ENCODE measurements at regions not wholly inside any gene's neighbourhood (a gene's known extent, or its start where the extent isn't known, plus 50 kb on each side); places are given as distances from the start of the nearest gene placed in this dataset.

DNA sequence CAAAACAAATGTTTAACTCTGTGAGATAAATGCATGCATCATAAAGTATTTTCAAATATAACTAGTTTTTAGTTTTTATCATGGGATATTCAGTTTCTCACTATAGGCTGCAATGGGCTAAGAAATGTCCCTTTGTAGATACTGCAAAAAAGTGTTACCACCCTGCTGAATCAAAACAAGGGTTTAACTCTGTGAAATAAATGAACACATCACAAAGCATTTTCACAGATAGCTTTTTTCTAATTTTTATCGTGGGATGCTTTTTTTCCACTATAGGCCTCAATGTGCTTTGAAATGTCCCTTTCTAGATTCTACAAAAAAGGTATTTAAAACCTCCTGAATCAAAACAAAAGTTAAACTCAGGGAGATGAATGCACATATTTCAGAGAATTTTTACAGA is 541.1 kb downstream of the KCNJ18 start:
- TF ChIP-seq, protein P1, sequence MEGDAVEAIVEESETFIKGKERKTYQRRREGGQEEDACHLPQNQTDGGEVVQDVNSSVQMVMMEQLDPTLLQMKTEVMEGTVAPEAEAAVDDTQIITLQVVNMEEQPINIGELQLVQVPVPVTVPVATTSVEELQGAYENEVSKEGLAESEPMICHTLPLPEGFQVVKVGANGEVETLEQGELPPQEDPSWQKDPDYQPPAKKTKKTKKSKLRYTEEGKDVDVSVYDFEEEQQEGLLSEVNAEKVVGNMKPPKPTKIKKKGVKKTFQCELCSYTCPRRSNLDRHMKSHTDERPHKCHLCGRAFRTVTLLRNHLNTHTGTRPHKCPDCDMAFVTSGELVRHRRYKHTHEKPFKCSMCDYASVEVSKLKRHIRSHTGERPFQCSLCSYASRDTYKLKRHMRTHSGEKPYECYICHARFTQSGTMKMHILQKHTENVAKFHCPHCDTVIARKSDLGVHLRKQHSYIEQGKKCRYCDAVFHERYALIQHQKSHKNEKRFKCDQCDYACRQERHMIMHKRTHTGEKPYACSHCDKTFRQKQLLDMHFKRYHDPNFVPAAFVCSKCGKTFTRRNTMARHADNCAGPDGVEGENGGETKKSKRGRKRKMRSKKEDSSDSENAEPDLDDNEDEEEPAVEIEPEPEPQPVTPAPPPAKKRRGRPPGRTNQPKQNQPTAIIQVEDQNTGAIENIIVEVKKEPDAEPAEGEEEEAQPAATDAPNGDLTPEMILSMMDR (IDR thresholded peaks at IDR 0.05; ENCODE audit: borderline replicate concordance), result no peak
- Histone ChIP-seq H3K27me3 (ENCODE audit: low read depth) (no peaks in the 10 kb centered on the region), H3K4me3 (no peak overlapping the region), H3K9me3 (replicated peaks) (peaks cover 25% of the 10 kb centered on the region), H3K4me1 (no peaks in the 10 kb centered on the region), H3K36me3 (no peaks in the 10 kb centered on the region), H3K27ac (replicated peaks) (no peak overlapping the region)
- intact Hi-C loops (cut with micrococcal nuclease), result no loop called here
- no peak for DNase-seq

DNA sequence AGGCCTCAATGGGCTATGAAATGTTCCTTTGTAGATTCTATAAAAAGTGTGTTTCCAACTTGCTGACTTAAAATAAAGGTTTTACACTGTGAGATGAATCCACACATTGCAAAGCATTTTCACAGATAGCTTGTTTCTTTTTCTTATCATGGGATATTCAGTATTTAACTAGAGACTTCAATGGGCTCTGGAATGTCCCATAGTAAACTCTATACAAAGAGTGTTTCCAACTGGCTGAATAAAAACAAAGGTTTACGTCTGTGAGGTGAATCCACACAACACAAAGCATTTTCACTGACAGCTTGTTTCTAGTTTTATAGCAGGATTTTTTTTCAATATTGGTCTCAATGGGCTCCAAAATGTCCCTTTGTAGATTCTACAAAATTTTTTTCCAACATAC is 550.1 kb downstream of the KCNJ18 start:
- no peak overlapping the region for H3K4me3 ChIP-seq
- intact Hi-C loops (cut with micrococcal nuclease), result no loop called here
- no peak for DNase-seq
- no peaks in the 10 kb centered on the region for H3K4me1 ChIP-seq
- no peaks in the 10 kb centered on the region for H3K9me3 ChIP-seq (replicated peaks)
- TF ChIP-seq, protein P1 (IDR thresholded peaks at IDR 0.05; ENCODE audit: borderline replicate concordance), result no peak
- no peaks in the 10 kb centered on the region for H3K27me3 ChIP-seq (ENCODE audit: low read depth)
- H3K36me3 ChIP-seq, result no peaks in the 10 kb centered on the region
- H3K27ac ChIP-seq (replicated peaks), result no peak overlapping the region

DNA sequence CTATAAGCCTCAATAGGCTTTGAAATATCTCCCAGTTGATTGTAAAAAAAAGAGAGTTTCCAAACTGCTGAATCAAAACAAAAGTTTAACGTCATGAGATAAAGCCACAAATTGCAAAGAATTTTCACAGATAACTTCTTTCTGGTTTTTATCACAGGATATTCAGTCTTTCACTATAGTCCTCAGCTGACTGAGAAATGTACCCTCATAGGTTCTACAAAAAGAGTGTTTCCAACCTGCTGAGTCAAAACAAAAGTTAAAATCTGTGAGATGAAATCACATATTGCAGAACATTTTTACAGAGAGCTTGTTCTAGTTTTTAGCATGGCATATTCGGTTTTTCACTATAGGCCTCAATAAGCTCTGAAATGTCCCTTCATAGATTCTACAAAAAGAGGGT is 559.2 kb downstream of the KCNJ18 start:
- Histone ChIP-seq H3K4me1 (no peaks in the 10 kb centered on the region), H3K27ac (replicated peaks) (no peak overlapping the region), H3K27me3 (ENCODE audit: low read depth) (no peaks in the 10 kb centered on the region), H3K36me3 (no peaks in the 10 kb centered on the region), H3K4me3 (no peak overlapping the region), H3K9me3 (replicated peaks) (no peaks in the 10 kb centered on the region)
- intact Hi-C loops (cut with micrococcal nuclease), result no loop called here
- TF ChIP-seq, protein P1 (IDR thresholded peaks at IDR 0.05; ENCODE audit: borderline replicate concordance), result no peak
- no peak for DNase-seq

DNA sequence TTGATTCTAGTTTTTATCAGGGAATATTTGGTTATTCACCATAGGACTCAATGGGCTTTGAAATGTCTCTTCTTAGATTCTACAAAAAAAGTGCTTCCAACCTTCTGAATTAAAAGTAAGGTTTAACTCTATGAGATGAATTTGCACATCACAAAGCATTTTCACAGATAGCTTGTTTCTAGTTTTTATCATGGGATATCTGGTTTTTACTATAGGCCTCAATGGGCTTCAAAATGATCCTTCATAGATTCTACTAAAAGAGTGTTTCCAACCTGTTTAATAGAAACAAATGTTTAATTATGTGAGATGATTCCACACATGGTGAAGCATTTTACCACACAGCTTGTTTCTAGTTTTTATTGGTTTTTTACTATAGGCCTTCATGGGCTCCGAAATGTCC is 560.7 kb downstream of the KCNJ18 start:
- Histone ChIP-seq H3K36me3 (no peaks in the 10 kb centered on the region), H3K4me1 (no peaks in the 10 kb centered on the region), H3K27ac (replicated peaks) (no peak overlapping the region)

DNA sequence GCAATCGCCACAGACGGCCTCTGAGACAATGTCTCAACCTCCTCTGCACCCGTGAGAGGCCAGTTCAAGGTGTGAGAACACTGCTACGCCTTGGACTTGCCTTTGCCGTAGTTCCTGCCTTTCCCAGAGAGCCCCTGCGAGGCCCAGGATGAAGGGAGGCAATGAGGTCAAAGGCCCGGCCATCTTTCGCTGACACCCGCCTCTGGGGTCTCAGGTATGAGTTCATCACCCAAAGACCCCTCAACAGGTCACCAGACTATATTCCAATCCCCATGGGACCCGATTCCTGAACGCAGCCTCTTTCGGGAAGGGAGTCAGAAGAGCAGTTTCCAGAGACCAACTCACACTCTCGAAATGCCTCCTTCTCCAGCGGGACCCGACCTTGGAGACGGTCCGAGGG is 573.5 kb downstream of the KCNJ18 start:
- Histone ChIP-seq H3K27me3 (ENCODE audit: low read depth) (no peaks in the 10 kb centered on the region), H3K27ac (replicated peaks) (no peak overlapping the region), H3K4me1 (no peaks in the 10 kb centered on the region), H3K9me3 (replicated peaks) (no peaks in the 10 kb centered on the region), H3K4me3 (peak overlapping the region; percentile 29), H3K36me3 (no peaks in the 10 kb centered on the region)
- no peak for DNase-seq
- intact Hi-C loops (cut with micrococcal nuclease), result no loop called here
- TF ChIP-seq, protein P1 (IDR thresholded peaks at IDR 0.05; ENCODE audit: borderline replicate concordance), result no peak

More for the DNA sequence above, 560.7 kb downstream of the KCNJ18 start:
- TF ChIP-seq, protein P1 (IDR thresholded peaks at IDR 0.05; ENCODE audit: borderline replicate concordance), result no peak
- no peaks in the 10 kb centered on the region for H3K9me3 ChIP-seq (replicated peaks)
- no peaks in the 10 kb centered on the region for H3K27me3 ChIP-seq (ENCODE audit: low read depth)
- DNase-seq, result no peak
- H3K4me3 ChIP-seq, result no peak overlapping the region
- intact Hi-C loops (cut with micrococcal nuclease), result no loop called here

DNA sequence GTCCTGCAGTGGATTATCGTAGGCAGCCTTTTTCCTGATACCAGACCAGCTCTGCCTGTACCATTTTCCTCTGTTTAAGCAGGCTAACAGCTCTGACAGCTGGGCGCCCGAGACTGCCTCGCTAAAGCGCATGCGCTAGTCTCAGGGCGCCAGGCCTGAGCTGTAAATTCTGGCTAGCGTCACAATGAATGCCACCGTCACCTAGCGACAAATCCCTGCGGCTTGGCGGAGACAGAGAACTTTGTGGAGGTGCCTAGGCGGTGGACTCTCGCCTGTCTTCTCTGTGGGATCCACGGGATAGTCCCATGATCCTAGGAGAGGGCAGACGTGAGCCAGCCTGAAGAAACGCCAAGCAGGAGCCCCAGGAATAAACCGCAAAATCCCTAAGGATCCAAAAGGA is 573.9 kb downstream of the KCNJ18 start:
- Histone ChIP-seq H3K4me3 (peak overlapping the region; percentile 29), H3K36me3 (no peaks in the 10 kb centered on the region), H3K9me3 (replicated peaks) (no peaks in the 10 kb centered on the region), H3K4me1 (no peaks in the 10 kb centered on the region), H3K27me3 (ENCODE audit: low read depth) (no peaks in the 10 kb centered on the region), H3K27ac (replicated peaks) (no peak overlapping the region)
- DNase-seq, result no peak
- TF ChIP-seq, protein P1 (IDR thresholded peaks at IDR 0.05; ENCODE audit: borderline replicate concordance), result no peak
- intact Hi-C loops (cut with micrococcal nuclease), result no loop called here
